Activated B cell treated with CpG ODN at 0.5 μM for 24 hours (primary cell): ENCODE measurements at regions not wholly inside any gene's neighbourhood (a gene's known extent, or its start where the extent isn't known, plus 50 kb on each side); places are given as distances from the start of the nearest gene placed in this dataset.

ENCODE experiments used
- ATAC-seq: fragments of 200-7000 bp; cut with Tn5 transposase; one replicate; pipeline ENCODE4 v1.10.0; 2021; ENCODE audit warnings: low read depth, mild to moderate bottlenecking, moderate library complexity
- CTCF ChIA-PET: fragments of 350-600 bp; sonication (Branson Sonifier 250); formaldehyde crosslinking; loops from one replicate; lab custom pipeline; 2021; ENCODE audit warnings: antibody characterized with exemption; lab: Charles Lee
- POLR2A ChIA-PET: fragments of 350-600 bp; sonication (Branson Sonifier 250); formaldehyde crosslinking; loops from one replicate; lab custom pipeline; 2021; ENCODE audit warnings: antibody characterized with exemption; lab: Charles Lee
- DNase-seq: peaks from one replicate; pipeline ENCODE4 v3.0.0; 2022
- H3K27ac Mint-ChIP-seq: one replicate; pipeline ENCODE4 v1.8.0; 2020; ENCODE audit warnings: mixed read lengths
- H3K27me3 Mint-ChIP-seq: one replicate; pipeline ENCODE4 v1.8.0; 2021; ENCODE audit warnings: mixed read lengths
- H3K36me3 Mint-ChIP-seq: one replicate; pipeline ENCODE4 v1.8.0; 2021; ENCODE audit warnings: low read depth, mixed read lengths
- H3K4me1 Mint-ChIP-seq: one replicate; pipeline ENCODE4 v1.8.0; 2021; ENCODE audit warnings: mixed read lengths
- H3K4me3 Mint-ChIP-seq: one replicate; pipeline ENCODE4 v1.8.0; 2020; ENCODE audit warnings: mild to moderate bottlenecking, mixed read lengths
- H3K9me3 Mint-ChIP-seq: one replicate; pipeline ENCODE4 v1.8.0; 2020; ENCODE audit warnings: mixed read lengths
- intact Hi-C: fragments of 100-400 bp; cut with micrococcal nuclease; formaldehyde crosslinking; loops from one replicate; pipeline ENCODE4 v1.15.1; 2024
- TF ChIP-seq, protein P1 (sequence below): fragments of 200-600 bp; IDR thresholded peaks from one replicate; pipeline ENCODE4 v1.8.0; 2022; ENCODE audit warnings: antibody characterized with exemption, mild to moderate bottlenecking

DNA sequence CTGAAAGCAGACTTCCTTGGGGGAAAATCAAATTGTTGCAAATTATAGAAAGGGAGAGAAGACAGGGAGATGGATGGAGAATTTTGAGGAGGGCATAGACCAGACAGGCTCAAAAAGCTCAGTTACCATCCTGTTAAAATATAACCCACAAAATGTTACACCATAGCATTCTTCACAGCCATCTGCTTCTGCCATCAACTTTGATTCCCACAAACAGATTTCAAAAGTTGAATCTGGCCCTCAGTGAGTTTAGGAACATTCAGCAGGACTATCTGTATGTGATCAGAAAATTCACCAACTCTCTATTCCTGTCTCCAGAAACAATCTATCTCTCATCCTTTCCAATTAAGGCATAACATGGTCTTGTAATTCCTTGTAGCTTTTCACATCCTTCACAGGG, 159.8 kb upstream of the CCDC68 start:
- intact Hi-C loops = no loop called here

DNA sequence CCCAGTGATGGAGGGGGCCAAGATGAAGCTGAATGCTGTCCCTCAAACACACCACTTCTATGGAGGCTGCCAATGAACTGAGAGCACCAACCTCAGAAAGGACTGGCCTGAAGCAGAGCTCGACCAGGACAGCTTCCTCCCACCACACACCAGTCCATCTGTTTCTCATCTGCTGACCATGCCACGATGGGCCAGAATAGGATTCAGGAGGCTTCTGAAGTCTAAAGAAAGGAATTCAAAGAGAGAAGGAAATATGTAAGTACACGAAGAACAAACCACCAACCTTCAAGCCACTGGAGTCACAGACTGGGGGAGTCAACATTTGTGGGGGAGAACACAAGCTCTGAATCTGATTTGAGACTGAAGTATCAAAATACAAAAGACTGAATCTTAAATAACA, 157.6 kb upstream of the CCDC68 start:
- intact Hi-C loops = no loop called here
- Mint-ChIP-seq H3K27me3 (no peaks in the 10 kb centered on the region), H3K36me3 (no peaks in the 10 kb centered on the region), H3K9me3 (no peaks in the 10 kb centered on the region), H3K4me3 (no peak overlapping the region), H3K4me1 (peaks cover 12% of the 10 kb centered on the region), H3K27ac (no peak overlapping the region)
- ATAC-seq (no peak), DNase-seq (no peak)
- ChIA-PET CTCF (no interaction called here), POLR2A (no interaction called here)
- TF ChIP-seq, protein P1, sequence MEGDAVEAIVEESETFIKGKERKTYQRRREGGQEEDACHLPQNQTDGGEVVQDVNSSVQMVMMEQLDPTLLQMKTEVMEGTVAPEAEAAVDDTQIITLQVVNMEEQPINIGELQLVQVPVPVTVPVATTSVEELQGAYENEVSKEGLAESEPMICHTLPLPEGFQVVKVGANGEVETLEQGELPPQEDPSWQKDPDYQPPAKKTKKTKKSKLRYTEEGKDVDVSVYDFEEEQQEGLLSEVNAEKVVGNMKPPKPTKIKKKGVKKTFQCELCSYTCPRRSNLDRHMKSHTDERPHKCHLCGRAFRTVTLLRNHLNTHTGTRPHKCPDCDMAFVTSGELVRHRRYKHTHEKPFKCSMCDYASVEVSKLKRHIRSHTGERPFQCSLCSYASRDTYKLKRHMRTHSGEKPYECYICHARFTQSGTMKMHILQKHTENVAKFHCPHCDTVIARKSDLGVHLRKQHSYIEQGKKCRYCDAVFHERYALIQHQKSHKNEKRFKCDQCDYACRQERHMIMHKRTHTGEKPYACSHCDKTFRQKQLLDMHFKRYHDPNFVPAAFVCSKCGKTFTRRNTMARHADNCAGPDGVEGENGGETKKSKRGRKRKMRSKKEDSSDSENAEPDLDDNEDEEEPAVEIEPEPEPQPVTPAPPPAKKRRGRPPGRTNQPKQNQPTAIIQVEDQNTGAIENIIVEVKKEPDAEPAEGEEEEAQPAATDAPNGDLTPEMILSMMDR = no peak

More for the DNA sequence above, 159.8 kb upstream of the CCDC68 start:
- no peak for ATAC-seq
- ChIA-PET CTCF (no interaction called here), POLR2A (no interaction called here)
- Mint-ChIP-seq H3K9me3 (no peaks in the 10 kb centered on the region), H3K4me1 (peaks cover 21% of the 10 kb centered on the region), H3K4me3 (no peak overlapping the region), H3K27me3 (no peaks in the 10 kb centered on the region), H3K36me3 (no peaks in the 10 kb centered on the region), H3K27ac (no peak overlapping the region)
- no peak for DNase-seq
- TF ChIP-seq, protein P1 = no peak

DNA sequence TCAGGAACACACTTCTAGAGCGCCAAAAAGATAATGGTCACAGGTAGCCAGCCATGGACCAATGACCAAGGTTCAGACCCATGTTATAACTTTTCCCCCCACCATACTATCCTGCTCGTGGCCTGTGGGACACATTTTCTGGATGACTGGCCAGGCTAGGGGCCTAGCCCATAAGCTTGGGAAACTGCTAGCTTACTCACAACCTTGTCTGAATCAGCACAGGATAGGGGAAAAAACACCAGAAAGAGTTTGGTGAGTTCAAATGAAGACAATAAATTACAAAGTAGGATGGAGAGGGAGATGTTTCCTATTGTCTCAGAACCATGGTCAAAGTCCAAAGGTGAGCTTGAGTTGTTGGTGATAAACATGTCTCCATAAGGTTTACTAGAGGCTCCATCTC, 156.3 kb upstream of the CCDC68 start:
- no peak overlapping the region for H3K27ac Mint-ChIP-seq
- ATAC-seq = no peak
- TF ChIP-seq, protein P1 = no peak
- intact Hi-C loops = no loop called here
- ChIA-PET CTCF (no interaction called here), POLR2A (no interaction called here)
- H3K36me3 Mint-ChIP-seq = no peaks in the 10 kb centered on the region
- H3K4me3 Mint-ChIP-seq = no peak overlapping the region
- H3K9me3 Mint-ChIP-seq = no peaks in the 10 kb centered on the region
- no peak for DNase-seq
- H3K4me1 Mint-ChIP-seq = peaks cover 2% of the 10 kb centered on the region
- no peaks in the 10 kb centered on the region for H3K27me3 Mint-ChIP-seq

DNA sequence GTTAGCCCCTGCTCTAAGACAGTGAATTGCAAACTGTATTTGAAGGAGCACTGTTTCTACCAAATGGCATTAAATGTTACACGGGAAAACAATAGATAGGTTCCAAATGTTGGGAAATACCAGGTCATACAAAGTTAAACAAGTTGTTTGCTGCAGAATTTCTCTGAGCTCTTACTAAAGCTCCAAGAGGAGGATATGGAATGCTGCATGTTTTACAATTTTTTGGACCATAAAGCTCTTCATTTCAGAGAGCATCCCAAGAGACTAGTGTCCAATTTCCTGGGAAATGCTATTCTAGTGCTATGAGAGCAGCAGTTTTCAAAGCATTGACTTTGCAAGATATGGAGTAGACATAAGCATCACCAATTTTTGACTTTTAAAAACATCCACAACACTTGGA, 155.6 kb upstream of the CCDC68 start:
- no peaks in the 10 kb centered on the region for H3K36me3 Mint-ChIP-seq
- H3K4me1 Mint-ChIP-seq = peaks cover 4% of the 10 kb centered on the region
- no peak overlapping the region for H3K4me3 Mint-ChIP-seq
- H3K27ac Mint-ChIP-seq = no peak overlapping the region
- DNase-seq (no peak), ATAC-seq (no peak)
- intact Hi-C loops = no loop called here
- TF ChIP-seq, protein P1 = no peak
- POLR2A ChIA-PET = no interaction called here
- H3K9me3 Mint-ChIP-seq = no peaks in the 10 kb centered on the region
- CTCF ChIA-PET = no interaction called here
- no peaks in the 10 kb centered on the region for H3K27me3 Mint-ChIP-seq

DNA sequence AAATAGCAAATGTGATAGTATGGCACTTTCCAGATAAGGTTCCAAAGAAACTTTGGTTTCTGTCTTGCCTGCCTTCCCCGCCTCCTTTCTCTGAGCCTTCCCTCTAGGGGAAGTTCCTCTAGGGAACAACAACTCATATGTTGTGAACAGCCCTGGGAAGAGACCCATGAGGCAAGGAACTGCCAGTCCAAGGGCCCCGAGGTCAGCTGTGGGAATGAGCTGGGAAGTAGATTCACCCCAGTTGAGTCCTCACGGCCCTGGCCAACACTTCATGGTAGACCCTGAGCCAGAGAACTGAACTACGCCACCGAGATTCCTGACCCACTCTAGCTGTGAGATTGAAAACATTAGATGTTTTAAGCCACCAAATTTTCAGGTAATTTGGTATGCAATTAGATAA, 154.5 kb upstream of the CCDC68 start:
- Mint-ChIP-seq H3K9me3 (no peaks in the 10 kb centered on the region), H3K36me3 (no peaks in the 10 kb centered on the region), H3K4me1 (peaks cover 3% of the 10 kb centered on the region), H3K27ac (no peak overlapping the region), H3K4me3 (no peak overlapping the region), H3K27me3 (no peaks in the 10 kb centered on the region)
- ATAC-seq (no peak), DNase-seq (no peak)
- intact Hi-C loops = no loop called here
- CTCF ChIA-PET = no interaction called here
- POLR2A ChIA-PET = no interaction called here
- TF ChIP-seq, protein P1 = no peak
